ENCODE measurements at regions not wholly inside any gene's neighbourhood (a gene's known extent, or its start where the extent isn't known, plus 50 kb on each side); places are given as distances from the start of the nearest gene placed in this dataset.
"Not testable (repeated sequence)": the region's sequence is repeated elsewhere in the genome, so short reads cannot be mapped to it uniquely, and the experiment has no call there.

DNA sequence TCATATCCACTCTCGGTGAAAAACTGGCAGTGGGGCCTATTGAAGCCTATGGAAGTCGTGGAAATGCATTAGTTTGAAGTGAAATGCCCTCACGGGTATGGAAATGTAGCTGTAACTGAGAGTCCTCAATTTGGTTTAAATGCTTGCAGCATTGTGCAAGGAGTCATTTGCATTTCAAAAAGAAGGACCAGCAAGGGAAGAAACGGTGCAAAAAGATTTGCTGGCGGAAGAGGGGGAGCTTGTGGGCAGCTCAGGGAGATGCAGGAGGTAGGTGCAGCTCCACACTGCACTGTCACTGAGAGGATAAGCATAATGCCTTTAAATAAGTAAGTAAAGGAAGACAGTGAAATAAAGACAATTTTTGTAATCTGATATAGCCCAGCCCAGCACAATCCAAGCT is 400.4 kb upstream of the DIPK2B start:
- DNase-seq (ENCODE audit: low read depth in 2 of 2): no peak

DNA sequence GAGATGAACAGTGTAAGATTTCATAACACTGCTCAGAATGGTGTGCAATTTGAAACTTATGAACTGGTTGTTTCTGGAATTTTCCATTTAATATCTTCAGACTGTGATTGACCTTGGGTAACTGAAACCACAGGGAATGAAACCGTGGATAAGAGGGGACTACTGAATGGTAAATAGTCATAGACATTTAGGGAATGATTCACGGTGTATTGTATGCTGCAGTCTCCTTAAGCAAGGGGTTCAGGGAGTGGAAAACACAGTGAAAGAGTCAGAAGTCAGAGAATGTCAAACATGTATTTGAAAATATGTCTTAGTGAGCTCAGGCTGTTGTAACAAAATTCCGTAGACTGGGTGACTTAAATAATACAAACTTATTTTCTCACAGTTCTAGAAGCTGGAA is 398.2 kb upstream of the DIPK2B start:
- no peak for DNase-seq (ENCODE audit: low read depth in 2 of 2)

DNA sequence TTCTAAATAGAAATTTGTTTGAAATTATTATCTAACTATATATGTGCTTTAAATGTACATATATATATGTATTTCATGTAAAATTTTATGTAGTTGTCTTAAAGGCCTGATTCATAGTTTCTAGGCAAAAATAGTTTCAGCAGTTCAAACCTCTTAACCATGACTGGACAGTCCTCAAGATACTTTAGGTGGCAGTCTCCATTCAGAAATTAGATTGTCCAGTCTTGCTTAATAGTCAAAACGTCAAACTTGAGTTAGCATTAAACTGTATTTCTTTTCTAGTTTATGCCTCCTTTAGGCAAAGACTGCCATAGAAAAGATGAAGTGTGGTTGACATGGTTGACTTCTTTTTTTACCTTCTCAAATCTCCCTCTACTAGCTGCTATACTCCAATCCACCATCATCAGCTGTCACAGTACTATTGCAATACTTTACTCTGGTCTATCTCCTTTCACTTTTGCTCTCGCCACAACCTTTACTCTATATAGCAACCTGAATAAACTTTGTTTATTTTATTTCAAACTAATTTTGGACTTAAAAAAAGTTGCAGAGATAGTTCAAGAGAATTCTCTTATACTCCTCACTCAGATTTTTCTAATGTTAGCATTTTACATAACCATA is 395.6 kb upstream of the DIPK2B start:
- DNase-seq (ENCODE audit: low read depth in 2 of 2): peak in 1 of 2 donors; percentile 50

GRCh38 chrX:45592101-45592500 is 391.4 kb upstream of the DIPK2B start:
- no peak for DNase-seq (ENCODE audit: low read depth in 2 of 2)

GRCh38 chrX:45591650-45592049 is 391.0 kb upstream of the DIPK2B start:
- DNase-seq (ENCODE audit: low read depth in 2 of 2): no peak

DNA sequence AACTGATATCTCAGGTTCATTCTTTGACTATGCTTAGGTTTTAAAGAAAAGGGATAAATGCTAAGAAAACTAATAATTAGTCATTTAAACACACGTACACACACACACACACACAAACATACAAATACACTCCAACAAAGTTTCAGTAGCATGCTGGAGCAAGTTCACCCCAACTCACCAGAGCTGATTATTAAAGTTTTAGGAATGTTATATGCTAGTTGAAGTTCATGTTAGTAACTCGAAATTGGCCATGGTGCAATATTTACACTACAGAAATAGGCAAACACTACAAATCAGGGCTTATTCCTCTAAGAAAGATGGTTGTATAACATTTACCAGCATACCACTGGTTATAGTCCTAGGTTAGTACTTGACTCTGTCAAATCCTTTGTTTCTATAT is 384.0 kb upstream of the DIPK2B start:
- no peak for DNase-seq (ENCODE audit: low read depth in 2 of 2)

DNA sequence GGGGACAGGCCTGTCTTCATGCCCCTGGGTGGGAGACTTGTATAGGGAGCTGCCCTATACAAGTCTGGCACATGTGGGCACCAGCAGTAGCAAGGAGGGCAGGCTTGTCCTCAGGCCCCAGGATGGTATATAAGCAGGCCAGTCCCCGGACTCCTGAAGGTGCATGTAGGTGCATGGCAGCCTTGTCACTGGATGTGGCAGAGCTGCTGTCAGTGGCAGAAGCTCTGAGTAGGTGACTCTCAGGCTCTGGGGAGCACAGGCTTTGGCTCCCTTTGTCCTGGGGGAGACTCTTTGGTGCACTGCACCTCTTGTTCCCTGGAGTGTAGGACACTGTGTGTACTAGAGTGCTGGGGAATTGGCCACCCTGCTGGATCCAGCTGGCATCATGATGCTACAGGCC is 376.7 kb upstream of the DIPK2B start:
- DNase-seq (ENCODE audit: low read depth in 2 of 2): no peak

DNA sequence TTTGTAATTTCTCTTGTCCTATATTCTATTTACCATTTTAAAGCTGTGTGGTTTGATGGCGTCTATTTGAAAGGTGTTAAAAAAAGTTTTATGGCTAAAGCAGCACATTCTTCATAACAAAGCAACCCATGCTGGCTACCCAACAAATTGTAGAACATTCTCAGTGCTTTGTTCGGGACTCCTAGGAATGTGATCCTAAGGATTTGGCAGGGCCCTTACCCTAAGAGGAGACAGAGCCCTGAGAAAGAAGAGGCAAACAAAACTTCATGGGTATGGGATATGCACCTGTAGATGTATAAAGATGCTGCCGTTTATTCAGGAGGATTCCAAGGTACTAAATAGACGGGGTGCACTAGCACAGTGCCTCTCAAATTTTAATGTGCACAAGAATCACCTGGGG is 370.8 kb upstream of the DIPK2B start:
- no peak for DNase-seq (ENCODE audit: low read depth in 2 of 2)

DNA sequence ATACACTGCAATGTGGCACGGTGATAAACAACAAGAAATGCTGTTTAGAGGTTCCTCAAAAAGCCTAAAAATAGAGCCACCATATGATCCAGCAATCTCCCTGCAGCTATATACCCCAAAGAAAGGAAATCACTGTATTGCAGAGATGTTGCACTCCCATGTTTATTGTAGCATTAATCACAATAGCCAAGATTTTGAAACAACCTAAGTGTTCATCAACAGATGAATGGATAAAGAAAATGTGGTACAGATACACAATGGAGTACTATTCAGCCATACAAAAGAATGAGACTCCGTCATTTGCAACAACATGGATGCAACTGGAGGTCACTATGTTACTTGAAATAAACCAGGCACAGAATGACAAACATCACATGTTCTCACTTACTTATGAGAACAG is 365.8 kb upstream of the DIPK2B start:
- DNase-seq (ENCODE audit: low read depth in 2 of 2): no peak

GRCh38 chrX:45557387-45557786 is 356.7 kb upstream of the DIPK2B start:
- peak; percentile 16 to 21 for DNase-seq (ENCODE audit: low read depth in 2 of 2)

- no peak for DNase-seq (ENCODE audit: low read depth in 2 of 2)
Observed at GRCh38 chrX:45554736-45555135, 354.1 kb upstream of the DIPK2B start.

GRCh38 chrX:45553417-45553816 is 352.7 kb upstream of the DIPK2B start:
- no peak for DNase-seq (ENCODE audit: low read depth in 2 of 2)

GRCh38 chrX:45546697-45547096 is 346.0 kb upstream of the DIPK2B start:
- DNase-seq (ENCODE audit: low read depth in 2 of 2): not testable (repeated sequence)

DNA sequence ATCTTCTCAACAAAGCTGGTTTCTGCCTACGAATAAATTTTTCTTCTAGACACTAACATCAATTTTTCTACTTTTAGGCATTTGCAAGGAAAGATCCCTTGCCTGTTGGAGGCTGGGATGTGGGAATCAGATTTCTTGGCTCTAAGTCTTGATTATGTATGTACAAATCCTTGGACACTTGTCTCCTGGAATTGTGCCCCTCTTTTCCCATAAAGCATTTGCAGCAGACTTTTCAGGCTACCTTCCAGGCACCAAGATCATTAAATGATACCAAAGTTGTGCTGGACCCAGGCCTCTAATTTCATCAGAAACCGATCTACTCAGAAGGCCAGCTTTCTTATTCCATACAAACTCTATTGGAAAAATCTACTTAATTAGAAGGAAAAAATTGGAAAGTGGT is 339.5 kb upstream of the DIPK2B start:
- no peak for DNase-seq (ENCODE audit: low read depth in 2 of 2)

GRCh38 chrX:45537936-45538335 is 337.3 kb upstream of the DIPK2B start:
- DNase-seq (ENCODE audit: low read depth in 2 of 2): no peak

GRCh38 chrX:45527834-45528233 is 327.2 kb upstream of the DIPK2B start:
- DNase-seq (ENCODE audit: low read depth in 2 of 2): no peak

DNA sequence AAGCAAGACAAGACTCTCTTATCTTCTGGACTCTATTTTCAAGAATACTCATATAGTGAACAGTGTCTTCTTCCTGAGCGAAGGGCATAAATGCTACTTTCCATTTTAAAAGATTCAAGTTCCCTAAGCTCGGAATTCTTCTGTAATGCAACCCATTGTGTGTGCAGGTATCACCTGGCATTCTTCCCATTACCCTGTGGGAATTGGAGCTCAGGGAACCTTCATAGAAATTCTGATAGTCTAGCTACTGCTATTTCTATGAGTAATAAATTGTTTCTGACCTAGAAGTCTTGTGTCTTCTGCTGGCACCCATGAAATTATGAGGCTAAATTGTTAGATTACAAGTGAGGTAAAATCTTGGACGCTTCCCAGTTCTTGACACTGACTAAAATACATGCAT is 324.1 kb upstream of the DIPK2B start:
- no peak for DNase-seq (ENCODE audit: low read depth in 2 of 2)

DNA sequence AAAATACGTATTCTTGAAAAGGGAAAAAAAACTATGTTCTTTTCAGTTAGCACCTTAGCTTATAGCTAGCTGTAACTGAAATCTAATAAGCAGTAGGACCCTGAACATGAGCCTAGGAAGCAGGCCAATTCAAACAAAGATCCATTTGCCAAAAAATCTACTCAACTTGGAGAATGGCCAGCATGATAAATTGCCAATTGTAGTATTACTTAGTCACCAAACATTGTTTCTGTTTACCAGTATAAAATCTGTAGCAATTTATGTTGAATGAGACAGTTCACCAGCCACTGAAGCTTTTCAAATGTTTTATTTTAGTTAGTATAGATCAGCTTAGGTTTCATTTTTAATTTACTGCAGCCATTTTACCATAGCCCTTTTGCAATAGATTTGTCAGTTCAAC is 323.6 kb upstream of the DIPK2B start:
- peak; percentile 75 to 77 for DNase-seq (ENCODE audit: low read depth in 2 of 2)

- DNase-seq (ENCODE audit: low read depth in 2 of 2): no peak
Observed at GRCh38 chrX:45518552-45518951, 317.9 kb upstream of the DIPK2B start.

- DNase-seq (ENCODE audit: low read depth in 2 of 2): peak in 1 of 2 donors; percentile 24
Observed at GRCh38 chrX:45517090-45517973, 316.7 kb upstream of the DIPK2B start.

DNA sequence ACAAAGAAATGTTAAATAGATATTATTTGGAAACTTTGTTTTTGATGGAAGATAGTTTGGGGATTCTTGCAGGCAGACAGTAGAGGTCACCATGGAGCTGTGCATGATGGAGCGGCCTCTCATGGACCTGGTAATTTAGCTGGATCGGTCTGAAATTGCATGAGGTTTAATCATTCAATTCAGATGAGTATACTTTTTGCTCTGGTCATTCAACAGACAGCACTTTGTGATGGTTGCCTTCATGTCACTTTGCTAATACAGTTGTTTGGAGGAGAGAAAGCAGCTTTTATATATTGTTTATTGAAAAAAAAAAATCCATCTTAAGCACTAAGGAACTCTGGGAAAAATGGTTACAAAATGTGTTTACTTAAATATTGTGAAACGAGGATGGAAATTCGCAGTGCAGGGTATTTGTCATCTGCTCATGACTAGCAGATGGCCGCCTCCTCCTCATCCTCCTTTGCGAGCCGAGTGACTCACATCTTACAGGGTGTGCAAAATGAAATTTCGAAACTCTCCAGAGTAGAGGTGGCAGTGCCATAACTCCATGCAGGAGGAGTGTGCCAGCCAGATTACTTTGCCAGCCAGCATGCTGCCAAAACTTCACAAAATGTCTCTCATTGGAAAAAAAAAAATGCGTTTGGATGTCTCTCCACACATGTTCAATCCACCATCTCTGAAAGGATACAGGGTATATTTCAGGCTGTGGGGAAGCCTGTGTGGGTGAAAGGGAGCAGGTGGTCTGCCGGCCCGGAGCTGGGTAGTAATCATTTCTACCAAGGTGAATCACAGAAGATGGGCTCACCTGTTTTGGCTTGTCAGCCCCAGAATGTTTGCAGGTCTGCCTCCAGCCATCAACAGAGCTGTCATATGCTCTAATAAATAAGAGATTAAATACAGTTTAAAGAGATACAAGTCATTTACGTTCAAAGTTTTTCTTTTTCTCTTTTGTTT is 314.9 kb upstream of the DIPK2B start:
- DNase-seq (ENCODE audit: low read depth in 2 of 2): peak; percentile 87 to 90

DNA sequence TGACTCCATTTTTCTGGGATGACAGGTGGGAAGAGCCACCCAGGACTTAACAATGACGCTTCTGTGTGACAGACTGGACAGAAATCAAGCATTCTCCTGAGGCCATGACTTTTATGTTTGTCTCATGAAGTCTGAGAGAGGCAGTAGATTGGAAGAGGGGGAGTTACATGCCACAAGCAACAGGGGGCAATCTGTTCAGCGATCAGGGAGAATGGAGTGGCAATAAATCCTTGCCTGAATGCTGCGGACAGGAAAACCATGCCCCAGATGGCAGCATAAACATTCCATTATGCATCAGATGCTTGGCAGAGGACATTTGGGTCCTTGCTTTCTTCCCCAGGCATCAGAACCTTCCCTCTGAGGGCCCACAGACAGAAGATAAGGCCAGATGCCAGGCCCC is 312.4 kb upstream of the DIPK2B start:
- no peak for DNase-seq (ENCODE audit: low read depth in 2 of 2)
